Naive B cell (primary cell): ENCODE measurements at regions not wholly inside any gene's neighbourhood (a gene's known extent, or its start where the extent isn't known, plus 50 kb on each side); places are given as distances from the start of the nearest gene placed in this dataset.

Experiments used
- ATAC-seq, 2 donors: fragments of 150-1000 bp; cut with Tn5 transposase; 2 replicates each; pipeline ENCODE4 v1.10.0; 2021; ENCODE audit warnings: low read depth in 2 of 2, mild to moderate bottlenecking in 2 of 2, moderate library complexity in 2 of 2
- DNase-seq: peaks from one replicate; pipeline ENCODE4 v3.0.0; 2022
- H3K27ac Mint-ChIP-seq, 6 donors: one replicate each; pipeline ENCODE4 v1.8.0; 2020 to 2022; ENCODE audit warnings: mild to moderate bottlenecking in 6 of 6, mixed read lengths in 6 of 6, moderate library complexity in 5 of 6, inconsistent platforms in 2 of 6
- H3K27me3 Mint-ChIP-seq, 3 donors: one replicate each; pipeline ENCODE4 v1.8.0; 2021 to 2022; ENCODE audit warnings: mixed read lengths in 3 of 3, mild to moderate bottlenecking in 1 of 3
- H3K36me3 Mint-ChIP-seq, 2 donors: one replicate each; pipeline ENCODE4 v1.8.0; 2020 to 2022; ENCODE audit warnings: mixed read lengths in 2 of 2, inconsistent platforms in 1 of 2, mild to moderate bottlenecking in 1 of 2
- H3K4me1 Mint-ChIP-seq, 3 donors: one replicate each; pipeline ENCODE4 v1.8.0; 2020 to 2022; ENCODE audit warnings: mixed read lengths in 3 of 3, inconsistent platforms in 1 of 3, mild to moderate bottlenecking in 1 of 3, moderate library complexity in 1 of 3
- H3K4me3 Mint-ChIP-seq, 8 donors: one replicate each; pipeline ENCODE4 v1.8.0; 2020 to 2022; ENCODE audit warnings: mild to moderate bottlenecking in 8 of 8, mixed read lengths in 8 of 8, moderate library complexity in 8 of 8, inconsistent platforms in 2 of 8
- H3K9me3 Mint-ChIP-seq, 7 donors: one replicate each; pipeline ENCODE4 v1.8.0; 2020 to 2022; ENCODE audit warnings: mixed read lengths in 7 of 7, mild to moderate bottlenecking in 5 of 7, inconsistent platforms in 2 of 7, moderate library complexity in 1 of 7

DNA sequence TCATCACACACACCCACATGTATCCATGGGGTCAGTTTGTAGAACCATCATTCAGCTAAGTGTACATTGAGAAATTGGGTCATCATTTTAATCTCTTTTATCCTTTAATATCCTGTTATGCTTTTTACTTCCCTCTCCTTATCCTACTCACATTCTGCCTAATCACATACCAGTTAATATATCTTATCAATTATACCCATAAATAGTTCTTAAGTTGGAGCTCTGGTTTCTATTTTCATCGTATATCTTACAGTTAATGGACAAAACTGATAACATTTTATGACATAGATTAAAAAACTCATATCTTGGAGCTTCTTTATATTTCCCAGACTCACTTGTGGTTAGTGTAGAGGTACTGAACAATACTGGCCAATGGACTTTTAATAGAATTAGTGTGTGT lies 729.5 kb upstream of the LCORL start:
- H3K36me3 Mint-ChIP-seq, result no peaks in the 10 kb centered on the region
- H3K4me3 Mint-ChIP-seq, result no peak overlapping the region
- no peaks in the 10 kb centered on the region for H3K4me1 Mint-ChIP-seq
- H3K27ac Mint-ChIP-seq, result no peak overlapping the region
- peaks cover 0 to 5% (median 2%) of the 10 kb centered on the region in 7 donors for H3K9me3 Mint-ChIP-seq
- no peaks in the 10 kb centered on the region for H3K27me3 Mint-ChIP-seq
- no peak for ATAC-seq
- DNase-seq, result no peak

DNA sequence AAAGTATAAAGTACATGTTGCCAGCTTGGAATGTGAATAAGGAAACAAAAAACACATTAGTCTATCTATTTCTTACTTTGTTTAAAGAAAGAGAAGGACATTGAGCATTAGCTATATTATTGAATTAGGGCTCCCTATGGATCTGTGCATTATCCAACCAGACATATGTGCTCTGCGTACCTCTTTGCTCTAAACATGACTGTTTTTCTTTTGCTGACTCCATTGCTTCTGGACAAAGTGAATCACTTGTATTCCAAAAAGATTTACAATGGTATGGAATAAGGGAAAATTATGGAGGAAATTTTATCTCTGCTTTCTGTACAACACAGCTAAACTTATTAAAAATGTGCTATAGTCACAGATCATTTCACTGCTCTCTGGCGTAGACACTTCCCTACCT lies 727.8 kb upstream of the LCORL start:
- no peak for DNase-seq
- H3K36me3 Mint-ChIP-seq, result no peaks in the 10 kb centered on the region
- H3K9me3 Mint-ChIP-seq, result peaks cover 0 to 5% (median 1%) of the 10 kb centered on the region in 7 donors
- H3K4me1 Mint-ChIP-seq, result no peaks in the 10 kb centered on the region
- H3K27ac Mint-ChIP-seq, result no peak overlapping the region
- no peaks in the 10 kb centered on the region for H3K27me3 Mint-ChIP-seq
- no peak overlapping the region for H3K4me3 Mint-ChIP-seq
- no peak for ATAC-seq

GRCh38 chr4:18736551-18736950 lies 715.0 kb upstream of the LCORL start:
- Mint-ChIP-seq H3K4me3 (no peak overlapping the region), H3K27me3 (no peaks in the 10 kb centered on the region), H3K27ac (no peak overlapping the region), H3K9me3 (peaks cover 0 to 5% (median 0%) of the 10 kb centered on the region in 7 donors), H3K36me3 (peaks cover 0 to 5% of the 10 kb centered on the region in 2 donors), H3K4me1 (no peaks in the 10 kb centered on the region)
- DNase-seq (no peak), ATAC-seq (no peak)

- DNase-seq (no peak), ATAC-seq (no peak)
- no peaks in the 10 kb centered on the region for H3K27me3 Mint-ChIP-seq
- H3K9me3 Mint-ChIP-seq, result peaks cover 0 to 5% (median 0%) of the 10 kb centered on the region in 7 donors
- H3K36me3 Mint-ChIP-seq, result peaks cover 0 to 5% of the 10 kb centered on the region in 2 donors
- no peak overlapping the region for H3K4me3 Mint-ChIP-seq
- H3K4me1 Mint-ChIP-seq, result no peaks in the 10 kb centered on the region
- H3K27ac Mint-ChIP-seq, result no peak overlapping the region
Measured at GRCh38 chr4:18735740-18736268, 714.2 kb upstream of the LCORL start.

- Mint-ChIP-seq H3K4me3 (no peak overlapping the region), H3K4me1 (no peaks in the 10 kb centered on the region), H3K9me3 (peaks cover 0 to 5% (median 0%) of the 10 kb centered on the region in 7 donors), H3K27ac (no peak overlapping the region), H3K36me3 (peaks cover 0 to 5% of the 10 kb centered on the region in 2 donors), H3K27me3 (no peaks in the 10 kb centered on the region)
- ATAC-seq, result no peak
- DNase-seq, result no peak
Measured at GRCh38 chr4:18734405-18734804, 712.9 kb upstream of the LCORL start.

GRCh38 chr4:18733961-18734360 lies 712.4 kb upstream of the LCORL start:
- ATAC-seq (no peak), DNase-seq (no peak)
- Mint-ChIP-seq H3K36me3 (peaks cover 0 to 5% of the 10 kb centered on the region in 2 donors), H3K9me3 (peaks cover 0 to 5% (median 0%) of the 10 kb centered on the region in 7 donors), H3K4me1 (no peaks in the 10 kb centered on the region), H3K27me3 (no peaks in the 10 kb centered on the region), H3K27ac (no peak overlapping the region), H3K4me3 (no peak overlapping the region)

DNA sequence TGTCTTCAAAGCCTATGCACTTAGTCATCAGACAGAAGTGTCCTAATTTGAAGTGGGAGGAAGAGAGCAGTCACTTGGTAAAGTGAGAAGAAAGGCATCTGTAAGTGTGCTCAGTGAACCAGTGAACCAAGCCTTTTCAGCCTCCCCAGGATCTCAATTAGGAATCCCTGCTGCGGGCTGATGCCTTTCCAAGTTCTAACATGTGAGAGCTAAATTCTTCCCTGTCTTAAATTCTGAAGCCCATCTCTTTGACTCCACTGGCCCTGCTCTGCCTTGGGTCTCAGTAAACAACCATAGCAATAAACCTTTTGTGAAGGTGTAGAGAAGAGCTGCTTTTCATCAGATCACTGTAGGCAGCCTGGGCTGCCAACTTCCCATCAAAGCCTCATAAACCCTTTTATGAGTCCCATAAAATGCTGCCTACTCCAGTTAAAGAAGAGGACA lies 701.2 kb upstream of the LCORL start:
- Mint-ChIP-seq H3K4me1 (no peaks in the 10 kb centered on the region), H3K27me3 (no peaks in the 10 kb centered on the region), H3K9me3 (peaks cover 4 to 17% (median 5%) of the 10 kb centered on the region in 7 donors), H3K4me3 (no peak overlapping the region), H3K36me3 (no peaks in the 10 kb centered on the region), H3K27ac (no peak overlapping the region)
- DNase-seq, result no peak
- ATAC-seq, result no peak

GRCh38 chr4:18698119-18698883 lies 676.7 kb upstream of the LCORL start:
- DNase-seq (no peak), ATAC-seq (no peak)
- Mint-ChIP-seq H3K27ac (no peak overlapping the region), H3K4me3 (no peak overlapping the region), H3K27me3 (peaks cover 0 to 6% (median 0%) of the 10 kb centered on the region in 3 donors), H3K9me3 (peaks cover 0 to 8% (median 6%) of the 10 kb centered on the region in 7 donors), H3K4me1 (no peaks in the 10 kb centered on the region), H3K36me3 (no peaks in the 10 kb centered on the region)

GRCh38 chr4:18695733-18696527 lies 674.4 kb upstream of the LCORL start:
- ATAC-seq (no peak), DNase-seq (no peak)
- Mint-ChIP-seq H3K4me1 (no peaks in the 10 kb centered on the region), H3K9me3 (peaks cover 0 to 1% (median 0%) of the 10 kb centered on the region in 7 donors), H3K36me3 (no peaks in the 10 kb centered on the region), H3K27ac (no peak overlapping the region), H3K27me3 (peaks cover 0 to 6% (median 4%) of the 10 kb centered on the region in 3 donors), H3K4me3 (no peak overlapping the region)

- H3K27me3 Mint-ChIP-seq, result peaks cover 0 to 4% (median 0%) of the 10 kb centered on the region in 3 donors
- H3K9me3 Mint-ChIP-seq, result no peaks in the 10 kb centered on the region
- no peak overlapping the region for H3K27ac Mint-ChIP-seq
- H3K36me3 Mint-ChIP-seq, result no peaks in the 10 kb centered on the region
- no peak for DNase-seq
- no peak for ATAC-seq
- H3K4me3 Mint-ChIP-seq, result no peak overlapping the region
- no peaks in the 10 kb centered on the region for H3K4me1 Mint-ChIP-seq
Measured at GRCh38 chr4:18691431-18692200, 670.1 kb upstream of the LCORL start.

DNA sequence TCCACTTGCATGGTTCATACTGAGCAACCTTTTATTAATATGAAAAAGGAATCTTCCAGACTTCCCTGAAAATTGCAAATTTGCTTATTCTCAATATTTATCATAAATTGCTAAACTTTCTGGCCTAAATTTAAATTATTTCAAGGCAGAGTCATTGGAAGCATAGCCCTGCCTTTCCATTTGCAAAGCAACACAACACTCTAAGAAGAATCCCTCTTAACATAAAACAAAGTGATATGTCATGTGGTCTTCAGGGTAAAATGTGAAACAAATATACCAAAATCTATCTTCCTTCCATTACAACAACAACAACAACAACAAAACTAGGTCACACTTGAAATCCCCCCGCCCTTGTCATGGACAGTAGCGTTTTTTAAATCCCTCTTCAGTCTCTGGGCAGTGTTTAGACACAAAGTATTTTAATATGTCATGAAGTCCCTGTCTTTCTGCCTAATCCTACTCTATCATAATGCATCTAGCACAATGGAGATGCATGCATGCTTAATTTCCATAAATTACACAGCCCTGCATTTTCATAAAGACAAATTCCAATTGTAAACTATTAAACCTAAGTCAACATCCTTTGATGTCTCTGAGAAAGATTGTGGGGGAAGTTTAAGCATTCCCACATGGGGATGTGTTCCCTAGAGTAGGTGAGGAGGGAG lies 668.9 kb upstream of the LCORL start:
- Mint-ChIP-seq H3K27me3 (peaks cover 0 to 4% (median 0%) of the 10 kb centered on the region in 3 donors), H3K36me3 (no peaks in the 10 kb centered on the region), H3K4me3 (no peak overlapping the region), H3K27ac (no peak overlapping the region), H3K4me1 (no peaks in the 10 kb centered on the region), H3K9me3 (no peaks in the 10 kb centered on the region)
- ATAC-seq, result no peak
- no peak for DNase-seq

GRCh38 chr4:18689308-18690115 lies 668.0 kb upstream of the LCORL start:
- no peak overlapping the region for H3K27ac Mint-ChIP-seq
- ATAC-seq (no peak), DNase-seq (peak; percentile 20)
- H3K9me3 Mint-ChIP-seq, result no peaks in the 10 kb centered on the region
- no peaks in the 10 kb centered on the region for H3K4me1 Mint-ChIP-seq
- no peak overlapping the region for H3K4me3 Mint-ChIP-seq
- peaks cover 0 to 4% (median 0%) of the 10 kb centered on the region in 3 donors for H3K27me3 Mint-ChIP-seq
- H3K36me3 Mint-ChIP-seq, result no peaks in the 10 kb centered on the region
